OCI-LY7 (cell line): ENCODE measurements at regions not wholly inside any gene's neighbourhood (a gene's known extent, or its start where the extent isn't known, plus 50 kb on each side); places are given as distances from the start of the nearest gene placed in this dataset.
A peak's percentile ranks its signal among the peaks of the same experiment; 100 is the strongest.

Experiments
- BruUV-seq: library from RNA; stranded (reverse); fragments of 400-500 nt; replicated peaks from 2 replicates; lab custom pipeline; 2021; lab: Mats Ljungman, UMichigan
- CTCF ChIA-PET: fragments of 300-600 bp; sonication (Branson Sonifier 250); formaldehyde crosslinking; loops from one replicate; lab custom pipeline; 2022; ENCODE audit warnings: antibody characterized with exemption; ENCODE audit not compliant: unreplicated experiment; lab: Charles Lee
- POLR2A ChIA-PET: fragments of 300-600 bp; sonication (Branson Sonifier 250); formaldehyde crosslinking; loops from one replicate; lab custom pipeline; 2022; ENCODE audit warnings: antibody characterized with exemption; lab: Charles Lee
- DNase-seq: peaks from one replicate; pipeline ENCODE4 v3.0.0-alpha.2; 2015; ENCODE audit warnings: low spot score
- H2AFZ ChIP-seq: fragments of 200-600 bp; sonication (generic), shearing (Covaris generic); 2 replicates; pipeline ENCODE4 v1.6.1; 2014; ENCODE audit warnings: mild to moderate bottlenecking, antibody characterized with exemption, low read length, moderate library complexity
- H3K27ac ChIP-seq: fragments of 200-600 bp; sonication (generic); 2 replicates; pipeline ENCODE4 v1.5.1; 2014; ENCODE audit warnings: mixed run types, low read depth, mild to moderate bottlenecking, moderate library complexity, low read length, inconsistent platforms; ENCODE audit not compliant: poor library complexity, severe bottlenecking
- H3K36me3 ChIP-seq: fragments of 200-600 bp; sonication (generic); 2 replicates; pipeline ENCODE4 v1.6.1; 2014; ENCODE audit warnings: mild to moderate bottlenecking, antibody characterized with exemption, low read length, moderate library complexity, mixed read lengths; ENCODE audit not compliant: insufficient read depth
- H3K4me1 ChIP-seq: fragments of 200-600 bp; sonication (generic); 2 replicates; pipeline ENCODE4 v1.5.1; 2014; ENCODE audit warnings: mild to moderate bottlenecking, low read length; ENCODE audit not compliant: insufficient read depth, poor library complexity, severe bottlenecking
- H3K4me2 ChIP-seq: fragments of 200-600 bp; sonication (generic); 2 replicates; pipeline ENCODE4 v1.6.1; 2014; ENCODE audit warnings: mild to moderate bottlenecking, low read length
- H3K4me3 ChIP-seq: fragments of 200-600 bp; sonication (generic); 2 replicates; pipeline ENCODE4 v1.5.1; 2014; ENCODE audit warnings: mild to moderate bottlenecking, low read depth, low read length; ENCODE audit not compliant: poor library complexity, severe bottlenecking
- H3K79me2 ChIP-seq: fragments of 200-600 bp; sonication (generic); 2 replicates; pipeline ENCODE4 v1.6.1; 2016; ENCODE audit warnings: low read depth, mild to moderate bottlenecking, low read length, moderate library complexity, mixed read lengths; ENCODE audit not compliant: insufficient read depth
- H3K9me2 ChIP-seq: fragments of 200-600 bp; sonication (generic); 2 replicates; pipeline ENCODE4 v1.6.1; 2016; ENCODE audit warnings: mild to moderate bottlenecking, low read length, mixed read lengths; ENCODE audit not compliant: insufficient read depth
- H3K9me3 ChIP-seq: fragments of 200-600 bp; sonication (generic); 2 replicates; pipeline ENCODE4 v1.6.1; 2014; ENCODE audit warnings: mild to moderate bottlenecking, mixed run types, low read length, mixed read lengths
- H4K20me1 ChIP-seq: fragments of 200-600 bp; sonication (generic); 2 replicates; pipeline ENCODE4 v1.6.1; 2014; ENCODE audit warnings: mild to moderate bottlenecking, antibody characterized with exemption, low read length, moderate library complexity, mixed read lengths; ENCODE audit not compliant: insufficient read depth
- CTCF ChIP-seq: fragments of 200-600 bp; sonication (generic); conservative IDR thresholded peaks from 2 replicates; pipeline ENCODE4 v1.5.1; 2014; ENCODE audit warnings: mild to moderate bottlenecking, antibody characterized with exemption, low read length, moderate library complexity, mixed read lengths
- EZH2phosphoT487 ChIP-seq: fragments of 200-600 bp; sonication (generic); IDR thresholded peaks from 2 replicates; pipeline ENCODE4 v1.6.1; 2018; ENCODE audit warnings: low read depth, borderline replicate concordance, mild to moderate bottlenecking, mixed run types, antibody characterized with exemption, low read length, moderate library complexity, mixed read lengths
- intact Hi-C: fragments of 100-400 bp; cut with micrococcal nuclease; formaldehyde crosslinking; loops from one replicate; pipeline ENCODE4 v1.10.0; 2022; ENCODE audit not compliant: unreplicated experiment

GRCh38 chr7:101688995-101689907 is 60.2 kb upstream of the MYL10 start:
- intact Hi-C loops = loop anchor here (1.0 to 5.0 kb wide), 7 partner anchors 55 to 583 kb away; no protein-coding TSS in a partner anchor
- BruUV-seq = no TSS peak
- no peaks in the 10 kb centered on the region for H3K79me2 ChIP-seq
- no peak overlapping the region for H3K27ac ChIP-seq
- H3K4me1 ChIP-seq = peaks cover 19% of the 10 kb centered on the region
- H3K9me3 ChIP-seq = no peaks in the 10 kb centered on the region
- DNase-seq = no peak
- POLR2A ChIA-PET = interaction anchor here (0.5 to 1.4 kb wide), 3 partner anchors 87 to 362 kb away, joined by 3 to 4 read pairs (median 3); no protein-coding TSS in a partner anchor
- H3K9me2 ChIP-seq = no peaks in the 10 kb centered on the region
- H3K4me2 ChIP-seq = peak overlapping the region; percentile 61; the same call in 1 of the 2 replicates
- no peak for TF ChIP-seq EZH2phosphoT487
- TF ChIP-seq CTCF = no peak
- no peaks in the 10 kb centered on the region for H4K20me1 ChIP-seq
- peak overlapping the region; percentile 53; the same call in 1 of the 2 replicates for H2AFZ ChIP-seq
- CTCF ChIA-PET = interaction anchor here (0.6 to 1.1 kb wide), 6 partner anchors 51 to 585 kb away, joined by 3 to 7 read pairs (median 3); no protein-coding TSS in a partner anchor
- H3K36me3 ChIP-seq = no peaks in the 10 kb centered on the region
- no peak overlapping the region for H3K4me3 ChIP-seq

- no peak overlapping the region for H2AFZ ChIP-seq
- BruUV-seq = no TSS peak
- no peak overlapping the region for H3K4me2 ChIP-seq
- H4K20me1 ChIP-seq = no peaks in the 10 kb centered on the region
- H3K79me2 ChIP-seq = no peaks in the 10 kb centered on the region
- peaks cover 19% of the 10 kb centered on the region for H3K4me1 ChIP-seq
- H3K9me3 ChIP-seq = no peaks in the 10 kb centered on the region
- no peak overlapping the region for H3K4me3 ChIP-seq
- CTCF ChIA-PET = no interaction called here
- no peak overlapping the region for H3K27ac ChIP-seq
- no peak for TF ChIP-seq EZH2phosphoT487
- no peak for TF ChIP-seq CTCF
- intact Hi-C loops = no loop called here
- DNase-seq = no peak
- POLR2A ChIA-PET = interaction anchor here (0.5 to 0.6 kb wide), 2 partner anchors 15 to 110 kb away, joined by 3 read pairs; no protein-coding TSS in a partner anchor
- H3K9me2 ChIP-seq = no peaks in the 10 kb centered on the region
- no peaks in the 10 kb centered on the region for H3K36me3 ChIP-seq
Observed at GRCh38 chr7:101690061-101690460, 61.0 kb upstream of the MYL10 start.
